Stimulated activated CD4-positive, alpha-beta T cell treated with anti-CD3 and anti-CD28 coated beads, TNF-alpha, amount 100 ng/mL, for 1 hour (primary cell): ENCODE measurements at regions not wholly inside any gene's neighbourhood (a gene's known extent, or its start where the extent isn't known, plus 50 kb on each side); places are given as distances from the start of the nearest gene placed in this dataset.
"Not testable (repeated sequence)": the region's sequence is repeated elsewhere in the genome, so short reads cannot be mapped to it uniquely, and the experiment has no call there.

Experiments used
- DNase-seq, 3 donors: peaks; one replicate each; pipeline ENCODE4 v3.0.0-alpha.2; 2020; ENCODE audit warnings: low read depth in 3 of 3, low spot score in 1 of 3

- DNase-seq = no peak
Observed at GRCh38 chr2:189231719-189232323, 52.3 kb upstream of the COL5A2 start.

DNA sequence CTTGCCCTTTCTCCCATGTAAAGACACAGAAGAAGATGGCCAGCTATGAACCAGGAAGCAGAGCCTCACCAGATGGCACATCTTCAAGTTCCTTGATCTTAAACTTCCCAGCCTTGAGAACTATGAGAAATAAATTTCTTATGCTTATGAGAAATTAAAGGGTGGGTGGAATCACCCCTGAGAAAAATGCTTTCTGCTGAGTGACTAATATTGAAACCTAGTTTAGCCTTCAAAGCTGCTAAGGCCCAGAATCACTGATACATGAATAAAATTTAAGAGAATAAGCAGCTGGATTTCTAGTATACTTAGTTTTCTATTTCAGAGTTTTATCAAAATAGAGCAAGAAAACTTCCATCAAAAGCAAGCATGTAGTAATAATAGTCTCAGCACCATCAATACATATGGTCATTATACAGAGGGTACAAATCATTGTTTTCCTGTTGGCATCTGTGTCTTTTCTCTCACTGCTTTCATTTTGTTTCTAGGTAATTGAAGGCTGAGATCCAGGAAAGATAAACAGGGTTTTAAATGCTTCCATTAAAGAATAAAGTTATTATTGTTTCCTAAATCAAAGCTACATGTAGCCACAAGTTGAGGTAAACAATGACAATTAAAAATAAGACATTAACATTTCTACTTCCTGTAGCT, 53.3 kb upstream of the COL5A2 start:
- DNase-seq = no peak

DNA sequence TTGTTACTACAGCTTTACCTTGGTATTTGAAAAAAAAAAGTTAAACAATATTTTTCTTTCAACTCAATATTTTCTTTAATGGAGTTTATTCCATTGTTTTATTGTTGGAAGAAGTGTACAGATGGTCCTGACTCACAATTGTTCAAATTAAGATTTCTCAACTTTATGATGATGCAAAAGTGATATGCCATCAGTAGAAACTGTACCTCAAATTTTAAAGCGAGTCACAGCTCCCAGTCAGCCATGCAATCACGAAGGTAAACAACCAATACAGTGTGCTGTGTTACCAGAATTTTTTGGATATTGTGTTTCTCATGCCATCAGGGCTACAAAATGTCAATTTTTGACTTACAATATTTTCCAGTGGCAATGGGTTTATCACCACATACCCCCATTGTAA, 54.0 kb upstream of the COL5A2 start:
- DNase-seq = no peak

GRCh38 chr2:189234991-189235390, 55.4 kb upstream of the COL5A2 start:
- DNase-seq = no peak

- DNase-seq = no peak
Observed at GRCh38 chr2:189236066-189236465, 56.5 kb upstream of the COL5A2 start.

DNA sequence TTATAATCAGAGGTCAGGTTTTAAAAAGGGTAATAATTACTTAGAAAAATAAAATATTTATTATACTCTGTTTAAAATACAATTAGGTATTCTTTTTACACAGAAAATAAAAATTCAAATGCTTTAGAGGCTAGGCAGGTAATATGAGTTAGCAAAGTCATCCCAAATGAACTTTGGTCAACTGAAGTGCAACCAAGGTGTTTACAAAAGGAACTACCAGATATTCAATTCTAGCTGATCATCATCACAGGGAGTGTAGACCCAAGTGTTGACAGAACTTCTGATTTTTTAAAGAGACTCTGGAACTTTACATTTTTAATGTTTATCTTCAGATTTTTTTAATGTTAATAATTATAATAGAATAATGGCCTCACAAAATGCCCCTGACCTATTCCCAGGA, 59.3 kb upstream of the COL5A2 start:
- no peak for DNase-seq

DNA sequence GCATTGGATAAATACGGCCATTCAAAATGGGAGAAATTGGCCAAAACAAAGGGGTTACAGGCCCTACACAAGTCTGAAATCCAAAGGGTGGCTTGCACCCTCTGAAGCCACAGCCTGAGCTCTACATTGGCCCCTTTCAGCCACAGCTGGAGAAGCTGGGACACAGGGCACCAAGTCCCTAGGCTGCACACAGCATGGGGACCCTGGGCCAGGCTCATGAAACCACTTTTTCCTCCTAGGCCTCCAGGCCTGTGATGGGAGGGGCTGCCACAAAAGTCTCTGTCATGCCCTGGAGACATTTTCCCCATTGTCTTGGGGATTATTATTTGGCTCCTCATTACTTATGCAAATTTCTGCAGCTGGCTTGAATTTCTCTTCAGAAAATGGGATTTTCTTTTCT, 64.3 kb upstream of the COL5A2 start:
- not testable (repeated sequence) for DNase-seq

- no peak for DNase-seq
Observed at GRCh38 chr2:189247276-189247675, 67.7 kb upstream of the COL5A2 start.

DNA sequence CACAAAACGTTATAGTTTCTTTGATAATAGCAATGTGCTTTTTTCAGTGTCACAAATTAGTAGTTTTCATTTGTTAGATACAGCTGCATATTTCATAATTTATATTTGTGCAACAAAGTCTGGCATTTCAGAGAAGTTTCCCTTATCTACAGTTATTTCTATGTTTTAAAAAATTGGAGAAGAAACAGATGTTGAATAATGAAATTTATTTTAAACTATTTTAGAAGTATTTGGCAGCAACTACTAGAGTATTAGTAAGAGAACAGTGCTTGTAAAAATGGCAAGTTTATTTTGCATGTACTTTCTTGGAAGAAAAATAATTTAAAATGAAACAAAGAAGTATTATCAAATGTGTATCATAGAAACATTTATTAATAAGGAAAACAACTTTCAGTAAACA, 68.6 kb upstream of the COL5A2 start:
- no peak for DNase-seq

DNA sequence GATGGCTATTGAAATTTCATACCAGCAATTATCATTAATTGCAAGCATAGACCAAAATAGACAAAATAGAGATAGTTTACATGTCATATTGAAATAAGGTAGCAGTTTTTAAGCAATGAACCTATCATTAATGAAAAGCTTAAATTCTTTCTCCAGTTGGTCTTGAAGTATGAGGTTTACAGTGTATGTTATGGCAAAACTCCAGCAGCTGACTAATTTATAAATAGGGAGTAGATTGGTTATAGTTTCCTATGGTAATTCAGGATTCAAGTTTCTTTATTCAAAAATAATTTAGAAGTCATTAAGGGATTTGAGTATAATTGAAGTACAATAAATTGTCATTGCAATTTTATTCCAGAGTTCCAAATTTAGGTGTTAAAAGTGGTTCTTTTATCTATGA, 69.6 kb upstream of the COL5A2 start:
- no peak for DNase-seq

- DNase-seq = no peak
Observed at GRCh38 chr2:189249901-189250300, 70.3 kb upstream of the COL5A2 start.

GRCh38 chr2:189252991-189253675, 73.6 kb upstream of the COL5A2 start:
- no peak for DNase-seq

GRCh38 chr2:189253836-189254235, 74.3 kb upstream of the COL5A2 start:
- no peak for DNase-seq

GRCh38 chr2:189254268-189254883, 74.8 kb upstream of the COL5A2 start:
- DNase-seq = no peak

- DNase-seq = no peak
Observed at GRCh38 chr2:189255711-189256110, 76.2 kb upstream of the COL5A2 start.

DNA sequence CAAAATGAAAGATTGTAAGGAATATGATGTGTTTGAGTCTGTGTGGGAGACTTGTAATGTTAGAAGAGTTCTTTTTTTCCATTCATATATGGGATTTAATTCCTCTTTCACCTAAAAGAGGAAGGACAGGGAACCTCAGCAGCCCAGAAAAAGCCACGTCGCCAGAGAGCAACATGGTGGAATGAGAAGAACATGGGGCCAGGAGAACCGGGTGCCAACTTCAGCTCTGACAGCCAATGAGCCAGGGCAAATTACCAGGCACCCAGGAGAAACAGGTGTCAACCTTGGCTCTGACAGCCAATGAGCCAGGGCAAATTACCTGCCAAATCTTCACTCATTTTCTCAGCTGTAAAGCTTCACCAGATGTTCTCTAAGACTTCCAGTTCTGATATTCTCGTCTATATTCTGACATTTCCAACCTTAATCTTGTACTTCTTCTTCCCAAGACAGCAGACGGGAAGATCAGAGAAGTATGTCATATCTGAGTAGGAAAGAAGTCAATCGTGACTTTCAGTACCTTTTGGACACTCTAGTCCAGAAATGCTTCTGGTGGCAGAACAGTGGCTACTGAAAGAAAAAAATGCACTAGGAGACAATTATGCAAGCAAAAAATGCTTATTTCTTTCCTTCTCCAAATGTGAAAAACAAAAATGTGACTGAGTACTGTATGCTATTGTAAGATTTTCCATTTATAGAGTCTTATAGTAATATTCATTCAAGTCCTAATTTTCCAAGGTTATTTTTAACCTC, 79.2 kb upstream of the COL5A2 start:
- DNase-seq = no peak

DNA sequence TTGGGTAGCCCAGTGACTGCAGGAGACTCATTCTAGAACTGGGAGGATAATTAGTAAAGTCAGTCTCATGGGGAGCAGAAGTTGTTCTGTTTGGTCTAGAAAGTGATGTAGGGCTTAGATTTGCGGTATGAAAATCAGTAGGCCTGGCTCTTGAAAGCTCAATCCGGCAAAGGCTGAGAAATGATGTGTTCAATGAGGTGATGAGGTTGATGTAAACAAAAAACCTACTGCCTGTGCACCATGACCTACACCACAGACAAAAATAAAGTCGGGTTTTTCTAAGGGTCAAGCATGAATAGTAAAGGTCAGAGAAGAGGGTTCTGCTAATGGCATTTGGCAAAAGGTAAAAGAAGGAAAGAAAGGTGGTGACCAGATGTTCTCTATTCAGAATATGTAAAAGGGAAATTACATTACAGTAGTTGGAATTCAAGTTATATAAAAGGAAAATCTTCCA, 80.8 kb upstream of the COL5A2 start:
- DNase-seq = no peak

DNA sequence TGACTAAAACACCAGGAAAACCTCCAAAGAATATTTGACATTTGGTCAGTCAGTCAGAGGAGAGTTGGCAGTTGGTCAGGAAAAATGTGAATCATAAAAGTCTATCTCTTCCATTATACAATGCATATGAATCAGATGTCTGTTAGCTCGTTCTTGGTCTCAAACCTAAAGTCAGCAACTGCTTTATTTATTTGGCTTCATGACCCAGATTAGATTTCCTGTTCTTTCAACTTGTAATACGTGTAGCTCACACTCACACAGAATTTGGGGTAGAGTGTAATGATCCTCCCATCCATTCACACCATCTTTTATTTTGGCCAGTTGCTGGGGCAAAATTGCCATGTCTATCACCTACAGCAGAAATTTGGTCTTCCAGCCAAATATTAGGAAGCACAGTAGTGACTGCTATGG, 81.9 kb upstream of the COL5A2 start:
- no peak for DNase-seq

- DNase-seq = no peak
Observed at GRCh38 chr2:189261916-189262315, 82.4 kb upstream of the COL5A2 start.

- DNase-seq = no peak
Observed at GRCh38 chr2:189265696-189266320, 86.2 kb upstream of the COL5A2 start.

- no peak for DNase-seq
Observed at GRCh38 chr2:189267491-189267890, 87.9 kb upstream of the COL5A2 start.
